Endothelial cell of umbilical vein (primary cell): ENCODE measurements at regions not wholly inside any gene's neighbourhood (a gene's known extent, or its start where the extent isn't known, plus 50 kb on each side); places are given as distances from the start of the nearest gene placed in this dataset.

Source experiments
- BruUV-seq: library from RNA; stranded (reverse); fragments of 400-500 nt; replicated peaks from 2 replicates; lab custom pipeline; 2021; lab: Mats Ljungman, UMichigan
- CTCF ChIA-PET: fragments of 300-600, 350-600 bp; sonication (Branson Sonifier 250); formaldehyde crosslinking; loops from one replicate; lab custom pipeline; 2021; ENCODE audit warnings: antibody characterized with exemption, inconsistent platforms; lab: Charles Lee
- POLR2A ChIA-PET: fragments of 300-600, 350-600 bp; sonication (Branson Sonifier 250); formaldehyde crosslinking; loops from one replicate; lab custom pipeline; 2021; ENCODE audit warnings: antibody characterized with exemption, inconsistent platforms; lab: Charles Lee
- DNase-seq: peaks from one replicate; pipeline ENCODE4 v3.0.0-alpha.2; 2011; ENCODE audit warnings: low read depth, low spot score
- FAIRE-seq: peaks from 2 replicates; lab custom pipeline; 2011; peaks lifted over from hg19 to GRCh38; lab: Jason Lieb, UNC
- H2AFZ ChIP-seq: 2 replicates; pipeline ENCODE4 v1.6.0; 2012; ENCODE audit warnings: low read depth, low read length, control low read depth, inconsistent platforms
- H3K27ac ChIP-seq: 2 replicates; pipeline ENCODE4 v1.5.1; 2011; ENCODE audit warnings: low read depth, mild to moderate bottlenecking, control low read depth, low read length, moderate library complexity; ENCODE audit not compliant: insufficient read depth
- H3K27me3 ChIP-seq, 2 experiments: 2 replicates each; pipeline versions ENCODE4 v1.6.0 to v1.6.1; 2011; ENCODE audit warnings: low read length in 2 of 2, mixed read lengths in 1 of 2; ENCODE audit not compliant: control insufficient read depth in 2 of 2, insufficient read depth in 2 of 2
- H3K36me3 ChIP-seq, 2 experiments: 2 replicates in 1 of 2; 3 replicates in 1 of 2; pipeline ENCODE4 v1.5.1; 2011; ENCODE audit warnings: low read length in 2 of 2, mild to moderate bottlenecking in 1 of 2, moderate library complexity in 1 of 2; ENCODE audit not compliant: control insufficient read depth in 2 of 2, insufficient read depth in 2 of 2; ENCODE audit errors: extremely low read depth in 1 of 2
- H3K4me1 ChIP-seq: 3 replicates; pipeline ENCODE4 v1.5.1; 2011; ENCODE audit warnings: mild to moderate bottlenecking, low read length; ENCODE audit not compliant: control insufficient read depth, insufficient read depth; ENCODE audit errors: extremely low read depth
- H3K4me2 ChIP-seq: 2 replicates; pipeline ENCODE4 v1.6.1; 2011; ENCODE audit warnings: low read length, control low read depth, mixed read lengths; ENCODE audit not compliant: insufficient read depth
- H3K4me3 ChIP-seq, 3 experiments: fragments of 200-600 bp in 1 of 3; sonication (generic), shearing (Covaris generic) in 1 of 3; replicated peaks in 1 of 3; 2 replicates each; pipeline ENCODE4 v1.5.1; 2011 to 2016; ENCODE audit warnings: control low read depth in 3 of 3, low read length in 3 of 3, mild to moderate bottlenecking in 2 of 3, inconsistent platforms in 1 of 3, low read depth in 1 of 3, moderate library complexity in 1 of 3; ENCODE audit not compliant: insufficient read depth in 1 of 3
- H3K79me2 ChIP-seq: 2 replicates; pipeline ENCODE4 v1.6.0; 2012; ENCODE audit warnings: low read length, inconsistent platforms; ENCODE audit not compliant: control insufficient read depth, insufficient read depth
- H3K9ac ChIP-seq: replicated peaks from 2 replicates; pipeline ENCODE3; 2011; ENCODE audit warnings: low read length, control low read depth; ENCODE audit not compliant: insufficient read depth; ENCODE audit errors: extremely low read depth
- H3K9me1 ChIP-seq: replicated peaks from 3 replicates; pipeline ENCODE4 v1.6.0; 2011; ENCODE audit warnings: mild to moderate bottlenecking, low read length; ENCODE audit not compliant: control insufficient read depth, insufficient read depth; ENCODE audit errors: extremely low read depth
- H3K9me3 ChIP-seq: replicated peaks from 2 replicates; pipeline ENCODE4 v1.5.1; 2012; ENCODE audit warnings: low read length, inconsistent platforms; ENCODE audit not compliant: control insufficient read depth, insufficient read depth
- H4K20me1 ChIP-seq: replicated peaks from 2 replicates; pipeline ENCODE3; 2011; ENCODE audit warnings: mild to moderate bottlenecking, low read length; ENCODE audit not compliant: control insufficient read depth, insufficient read depth; ENCODE audit errors: extremely low read depth
- CTCF ChIP-seq, 2 donors: IDR thresholded peaks; 1 replicate in 1 of 2; 2 replicates in 1 of 2; pipeline ENCODE4 v1.5.1; 2011; ENCODE audit warnings: low read length in 2 of 2, mild to moderate bottlenecking in 2 of 2, moderate library complexity in 2 of 2, control low read depth in 1 of 2, inconsistent platforms in 1 of 2, low read depth in 1 of 2; ENCODE audit not compliant: insufficient read depth in 1 of 2; ENCODE audit errors: extremely low read depth in 1 of 2
- EZH2 ChIP-seq: IDR thresholded peaks from 2 replicates; pipeline ENCODE4 v1.6.1; 2012; ENCODE audit warnings: borderline replicate concordance, low read depth, mild to moderate bottlenecking, moderate library complexity, low read length, inconsistent platforms; ENCODE audit not compliant: severe bottlenecking
- FOS ChIP-seq: IDR thresholded peaks from 2 replicates; pipeline ENCODE4 v1.6.1; 2011; ENCODE audit warnings: mild to moderate bottlenecking, low read length, moderate library complexity, borderline replicate concordance; ENCODE audit not compliant: insufficient read depth
- GATA2 ChIP-seq: IDR thresholded peaks from 2 replicates; pipeline ENCODE4 v1.7.0; 2011; ENCODE audit warnings: low read depth, mild to moderate bottlenecking, moderate library complexity, mixed read lengths, low read length; ENCODE audit not compliant: insufficient read length, insufficient read depth
- JUN ChIP-seq: IDR thresholded peaks from 2 replicates; pipeline ENCODE4 v1.6.1; 2011; ENCODE audit warnings: borderline replicate concordance, low read depth; ENCODE audit not compliant: insufficient read length, insufficient read depth
- MAX ChIP-seq: IDR thresholded peaks from 2 replicates; pipeline ENCODE4 v1.6.1; 2011; ENCODE audit not compliant: insufficient read depth, insufficient read length
- MYC ChIP-seq: IDR thresholded peaks from one replicate; pipeline ENCODE4 v1.6.1; 2011; ENCODE audit warnings: mild to moderate bottlenecking, low read depth, low read length
- POLR2A ChIP-seq: IDR thresholded peaks from 2 replicates; pipeline ENCODE4 v1.6.1; 2012; ENCODE audit warnings: low read depth, mild to moderate bottlenecking, control low read depth, low read length
- POLR2AphosphoS5 ChIP-seq: IDR thresholded peaks from 2 replicates; pipeline ENCODE4 v1.6.1; 2012; ENCODE audit warnings: low read depth, mild to moderate bottlenecking, control low read depth, low read length, moderate library complexity; ENCODE audit not compliant: insufficient read depth
- dilution Hi-C: fragments of 300-500 bp; cut with MboI; formaldehyde crosslinking; loops from one replicate; pipeline ENCODE4 v1.15.0; 2019; ENCODE audit warnings: low sequenced_read_pairs; ENCODE audit not compliant: extremely low pct_ligation_motif_present
- intact Hi-C: fragments of 100-400 bp; cut with micrococcal nuclease; formaldehyde crosslinking; loops from one replicate; pipeline ENCODE4 v1.10.0; 2022

- ChIA-PET CTCF (no interaction called here), POLR2A (no interaction called here)
- no peak overlapping the region for H3K4me3 ChIP-seq
- dilution Hi-C loops: no loop called here
- H3K36me3 ChIP-seq: no peaks in the 10 kb centered on the region
- H3K9ac ChIP-seq: no peak overlapping the region
- no peak overlapping the region for H2AFZ ChIP-seq
- H3K9me3 ChIP-seq: no peaks in the 10 kb centered on the region
- FAIRE-seq: no peak
- no peak overlapping the region for H3K4me2 ChIP-seq
- H3K4me1 ChIP-seq: no peaks in the 10 kb centered on the region
- no peaks in the 10 kb centered on the region for H3K79me2 ChIP-seq
- no peaks in the 10 kb centered on the region for H3K9me1 ChIP-seq
- no peaks in the 10 kb centered on the region for H4K20me1 ChIP-seq
- no peaks in the 10 kb centered on the region for H3K27me3 ChIP-seq
- H3K27ac ChIP-seq: no peak overlapping the region
- intact Hi-C loops: no loop called here
- no TSS peak for BruUV-seq
- DNase-seq: no peak
- no peak for TF ChIP-seq CTCF (IDR thresholded peaks at IDR 0.05; ENCODE audit: extremely low read depth in 1 of 2, insufficient read depth in 1 of 2, low read depth in 1 of 2, low read length in 2 of 2)
- no peak for TF ChIP-seq POLR2AphosphoS5
- no peak for TF ChIP-seq EZH2
- no peak for TF ChIP-seq GATA2
- no peak for TF ChIP-seq JUN
- no peak for TF ChIP-seq MYC
- TF ChIP-seq FOS: no peak
- no peak for TF ChIP-seq POLR2A
- TF ChIP-seq MAX: no peak
These were observed 82.0 kb upstream of the HIVEP3 start for GRCh38 chr1:42000766-42001165.
